ENCODE measurements at regions not wholly inside any gene's neighbourhood (a gene's known extent, or its start where the extent isn't known, plus 50 kb on each side); places are given as distances from the start of the nearest gene placed in this dataset.

GRCh38 chr13:80040196-80040980 lies 300.5 kb downstream of the SPRY2 start:
- TF ChIP-seq, protein P1, sequence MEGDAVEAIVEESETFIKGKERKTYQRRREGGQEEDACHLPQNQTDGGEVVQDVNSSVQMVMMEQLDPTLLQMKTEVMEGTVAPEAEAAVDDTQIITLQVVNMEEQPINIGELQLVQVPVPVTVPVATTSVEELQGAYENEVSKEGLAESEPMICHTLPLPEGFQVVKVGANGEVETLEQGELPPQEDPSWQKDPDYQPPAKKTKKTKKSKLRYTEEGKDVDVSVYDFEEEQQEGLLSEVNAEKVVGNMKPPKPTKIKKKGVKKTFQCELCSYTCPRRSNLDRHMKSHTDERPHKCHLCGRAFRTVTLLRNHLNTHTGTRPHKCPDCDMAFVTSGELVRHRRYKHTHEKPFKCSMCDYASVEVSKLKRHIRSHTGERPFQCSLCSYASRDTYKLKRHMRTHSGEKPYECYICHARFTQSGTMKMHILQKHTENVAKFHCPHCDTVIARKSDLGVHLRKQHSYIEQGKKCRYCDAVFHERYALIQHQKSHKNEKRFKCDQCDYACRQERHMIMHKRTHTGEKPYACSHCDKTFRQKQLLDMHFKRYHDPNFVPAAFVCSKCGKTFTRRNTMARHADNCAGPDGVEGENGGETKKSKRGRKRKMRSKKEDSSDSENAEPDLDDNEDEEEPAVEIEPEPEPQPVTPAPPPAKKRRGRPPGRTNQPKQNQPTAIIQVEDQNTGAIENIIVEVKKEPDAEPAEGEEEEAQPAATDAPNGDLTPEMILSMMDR (IDR thresholded peaks at IDR 0.05): no peak
- TF ChIP-seq POLR2A (IDR thresholded peaks at IDR 0.05): no peak
